Liver (tissue), 8 donors: ENCODE measurements at regions not wholly inside any gene's neighbourhood (a gene's known extent, or its start where the extent isn't known, plus 50 kb on each side); places are given as distances from the start of the nearest gene placed in this dataset.
A peak's percentile ranks its signal among the peaks of the same experiment; 100 is the strongest.

Source experiments
- DNase-seq: peaks from one replicate; pipeline ENCODE4 v3.0.0-alpha.2; 2017; ENCODE audit warnings: low spot score
- H3K27ac ChIP-seq, 2 donors: one replicate each; pipeline ENCODE4 v1.7.0; 2013; ENCODE audit warnings: inconsistent platforms in 2 of 2, low read length in 2 of 2, control low read depth in 1 of 2, low read depth in 1 of 2, mild to moderate bottlenecking in 1 of 2
- H3K27me3 ChIP-seq, 4 donors: one replicate each; pipeline versions ENCODE4 v1.6.1 to v1.7.0; 2013; ENCODE audit warnings: low read length in 3 of 4, inconsistent platforms in 1 of 4, mild to moderate bottlenecking in 1 of 4, moderate library complexity in 1 of 4; ENCODE audit not compliant: control insufficient read depth in 4 of 4, insufficient read depth in 4 of 4
- H3K36me3 ChIP-seq, 4 donors: one replicate each; pipeline versions ENCODE4 v1.6.1 to v1.7.0; 2013; ENCODE audit warnings: low read length in 3 of 4, mild to moderate bottlenecking in 3 of 4, low read depth in 1 of 4, moderate library complexity in 1 of 4; ENCODE audit not compliant: control insufficient read depth in 4 of 4, insufficient read depth in 3 of 4
- H3K4me1 ChIP-seq, 4 donors: one replicate each; pipeline versions ENCODE4 v1.6.1 to v1.7.0; 2013; ENCODE audit warnings: low read length in 3 of 4, mild to moderate bottlenecking in 3 of 4, moderate library complexity in 1 of 4; ENCODE audit not compliant: control insufficient read depth in 4 of 4, insufficient read depth in 4 of 4
- H3K4me3 ChIP-seq, 3 donors: one replicate each; pipeline versions ENCODE4 v1.6.1 to v1.7.0; 2013; ENCODE audit warnings: low read length in 3 of 3, control low read depth in 1 of 3, low read depth in 1 of 3, mild to moderate bottlenecking in 1 of 3
- H3K9ac ChIP-seq, 2 donors: one replicate each; pipeline ENCODE4 v1.7.0; 2013; ENCODE audit warnings: low read length in 2 of 2, mild to moderate bottlenecking in 2 of 2, moderate library complexity in 2 of 2, control low read depth in 1 of 2, low read depth in 1 of 2
- H3K9me3 ChIP-seq, 4 donors: one replicate each; pipeline versions ENCODE4 v1.6.1 to v1.7.0; 2013; ENCODE audit warnings: low read length in 3 of 4; ENCODE audit not compliant: control insufficient read depth in 4 of 4
- ATF3 ChIP-seq: IDR thresholded peaks from 2 replicates; pipeline ENCODE4 v1.6.1; 2016; ENCODE audit warnings: antibody characterized with exemption
- CTCF ChIP-seq: fragments of 150-350 bp; IDR thresholded peaks from 2 replicates; pipeline ENCODE4 v1.5.1; 2017; ENCODE audit warnings: improper control_type of control experiment, low read depth, low read length; ENCODE audit not compliant: missing input control
- EGR1 ChIP-seq, 2 donors: IDR thresholded peaks; 2 replicates each; pipeline ENCODE4 v1.6.1; 2016 to 2018; ENCODE audit warnings: antibody characterized with exemption in 2 of 2, low read depth in 2 of 2
- FOXA1 ChIP-seq: IDR thresholded peaks from 2 replicates; pipeline ENCODE4 v1.6.1; 2016; ENCODE audit warnings: antibody characterized with exemption
- FOXA2 ChIP-seq: IDR thresholded peaks from 2 replicates; pipeline ENCODE4 v1.6.1; 2016; ENCODE audit warnings: antibody characterized with exemption
- GABPA ChIP-seq, 2 donors: IDR thresholded peaks in 1 of 2; conservative IDR thresholded peaks in 1 of 2; 2 replicates each; pipeline ENCODE4 v1.6.1; 2016; ENCODE audit warnings: antibody characterized with exemption in 2 of 2, mild to moderate bottlenecking in 1 of 2, moderate library complexity in 1 of 2
- HNF4A ChIP-seq, 2 donors: conservative IDR thresholded peaks; 2 replicates each; pipeline ENCODE4 v1.6.1; 2016; ENCODE audit warnings: antibody characterized with exemption in 2 of 2, mild to moderate bottlenecking in 2 of 2
- HNF4G ChIP-seq: IDR thresholded peaks from 2 replicates; pipeline ENCODE4 v1.6.1; 2016; ENCODE audit warnings: antibody characterized with exemption
- JUND ChIP-seq, 2 donors: IDR thresholded peaks; 2 replicates each; pipeline ENCODE4 v1.6.1; 2016; ENCODE audit warnings: antibody characterized with exemption in 2 of 2
- NR2F2 ChIP-seq: IDR thresholded peaks from 2 replicates; pipeline ENCODE4 v1.6.1; 2016; ENCODE audit warnings: antibody characterized with exemption
- RAD21 ChIP-seq, 2 donors: IDR thresholded peaks; 2 replicates each; pipeline ENCODE4 v1.6.1; 2016; ENCODE audit warnings: antibody characterized with exemption in 2 of 2, mild to moderate bottlenecking in 2 of 2
- RXRA ChIP-seq, 2 donors: IDR thresholded peaks; 2 replicates each; pipeline ENCODE4 v1.6.1; 2017 to 2018; ENCODE audit warnings: antibody characterized with exemption in 2 of 2, mild to moderate bottlenecking in 1 of 2
- SP1 ChIP-seq: IDR thresholded peaks from 2 replicates; pipeline ENCODE4 v1.6.1; 2018; ENCODE audit warnings: antibody characterized with exemption, mild to moderate bottlenecking
- TAF1 ChIP-seq: conservative IDR thresholded peaks from 2 replicates; pipeline ENCODE4 v1.6.1; 2016; ENCODE audit warnings: antibody characterized with exemption, mild to moderate bottlenecking
- YY1 ChIP-seq: IDR thresholded peaks from 2 replicates; pipeline ENCODE4 v1.6.1; 2016; ENCODE audit warnings: antibody characterized with exemption, mild to moderate bottlenecking
- ZBTB33 ChIP-seq: IDR thresholded peaks from 2 replicates; pipeline ENCODE4 v1.6.1; 2016; ENCODE audit warnings: antibody characterized with exemption
- WGBS: extraction: QIAGEN DNeasy Blood & Tissue Kit; methylation state at CpG from one replicate; pipeline ENCODE4 v1.1.7; 2013; 5-methylcytosine and 5-hydroxymethylcytosine counted together
- TF ChIP-seq, protein P1 (sequence below): IDR thresholded peaks from 2 replicates; pipeline ENCODE4 v1.6.1; 2016; ENCODE audit warnings: antibody characterized with exemption
- TF ChIP-seq, protein P2 (sequence below): IDR thresholded peaks from 2 replicates; pipeline ENCODE4 v1.6.1; 2016; ENCODE audit warnings: antibody characterized with exemption, mild to moderate bottlenecking
- donor health status: healthy.
- donor health status: healthy.
- donor health status: healthy.
- donor health status: healthy.
- donor health status: healthy.

DNA sequence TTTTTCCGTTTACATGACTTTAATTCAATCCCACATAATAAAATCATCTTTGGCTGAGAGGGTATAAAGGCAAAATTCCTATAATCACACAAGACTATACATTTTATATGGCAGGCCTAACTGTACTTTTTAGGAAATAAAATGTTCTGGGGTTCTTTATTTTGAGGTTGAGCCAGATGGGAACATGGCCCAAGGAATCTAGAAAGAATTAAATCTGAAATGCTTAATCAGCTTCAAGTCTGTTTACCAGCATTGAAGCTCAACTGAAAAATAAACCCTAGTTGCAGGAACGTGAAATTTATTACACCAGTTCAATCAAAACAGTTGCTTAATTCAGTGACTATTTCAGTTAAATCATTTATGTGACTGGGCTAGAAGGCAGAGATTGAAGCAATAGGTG, 191.0 kb upstream of the BTG1 start:
- Histone ChIP-seq H3K4me3 (no peak overlapping the region), H3K36me3 (no peaks in the 10 kb centered on the region), H3K9ac (no peak overlapping the region), H3K4me1 (no peaks in the 10 kb centered on the region), H3K27ac (no peak overlapping the region), H3K9me3 (no peaks in the 10 kb centered on the region), H3K27me3 (no peaks in the 10 kb centered on the region)
- TF ChIP-seq GABPA (IDR thresholded peaks at IDR 0.05 in 1 of 2, conservative IDR thresholded peaks at IDR 0.05 in 1 of 2): no peak
- peak in 1 of 2 donors; percentile 17 for TF ChIP-seq HNF4A (conservative IDR thresholded peaks at IDR 0.05)
- TF ChIP-seq, protein P1, sequence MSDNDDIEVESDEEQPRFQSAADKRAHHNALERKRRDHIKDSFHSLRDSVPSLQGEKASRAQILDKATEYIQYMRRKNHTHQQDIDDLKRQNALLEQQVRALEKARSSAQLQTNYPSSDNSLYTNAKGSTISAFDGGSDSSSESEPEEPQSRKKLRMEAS: no peak
- no peak for TF ChIP-seq FOXA1
- peak in 1 of 2 donors; percentile 38 for TF ChIP-seq RXRA (IDR thresholded peaks at IDR 0.05)
- DNase-seq: no peak
- WGBS: 54% methylated on average over 2 of the region's 2 CpGs

DNA sequence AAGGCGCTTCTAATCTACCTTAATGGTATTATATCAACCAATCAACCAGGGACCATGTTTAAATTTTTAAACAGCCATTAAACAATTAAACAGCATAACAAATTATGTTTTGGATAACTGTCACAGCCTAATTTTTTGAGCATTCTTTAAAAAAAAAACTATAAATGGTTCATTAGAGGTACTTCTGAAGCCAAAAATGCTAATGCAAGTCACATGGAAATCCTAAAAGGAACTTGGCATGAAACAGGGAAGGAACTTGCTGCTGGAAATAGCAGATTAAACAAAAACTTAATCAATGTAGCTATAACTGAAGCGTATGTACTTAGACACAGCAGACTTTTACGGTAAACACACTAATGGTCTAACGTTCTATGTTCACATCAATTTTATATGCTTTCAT, 190.2 kb upstream of the BTG1 start:
- H3K9me3 ChIP-seq: no peaks in the 10 kb centered on the region
- no peak for DNase-seq
- no peaks in the 10 kb centered on the region for H3K27me3 ChIP-seq
- no peak overlapping the region for H3K27ac ChIP-seq
- H3K4me1 ChIP-seq: no peaks in the 10 kb centered on the region
- H3K36me3 ChIP-seq: no peaks in the 10 kb centered on the region
- WGBS: 69% methylated on average over 4 of the region's 4 CpGs
- TF ChIP-seq RXRA (IDR thresholded peaks at IDR 0.05): no peak
- no peak for TF ChIP-seq CTCF
- TF ChIP-seq HNF4A (conservative IDR thresholded peaks at IDR 0.05): no peak
- TF ChIP-seq YY1: no peak
- TF ChIP-seq ATF3: no peak
- TF ChIP-seq RAD21 (IDR thresholded peaks at IDR 0.05): no peak
- no peak for TF ChIP-seq FOXA2
- TF ChIP-seq TAF1: no peak
- no peak for TF ChIP-seq JUND (IDR thresholded peaks at IDR 0.05)
- TF ChIP-seq ZBTB33: no peak
- TF ChIP-seq EGR1 (IDR thresholded peaks at IDR 0.05; ENCODE audit: low read depth in 2 of 2): no peak
- no peak for TF ChIP-seq GABPA (IDR thresholded peaks at IDR 0.05 in 1 of 2, conservative IDR thresholded peaks at IDR 0.05 in 1 of 2)
- TF ChIP-seq SP1: no peak
- no peak for TF ChIP-seq NR2F2
- TF ChIP-seq HNF4G: no peak
- TF ChIP-seq, protein P1: no peak
- no peak for TF ChIP-seq FOXA1
- TF ChIP-seq, protein P2, sequence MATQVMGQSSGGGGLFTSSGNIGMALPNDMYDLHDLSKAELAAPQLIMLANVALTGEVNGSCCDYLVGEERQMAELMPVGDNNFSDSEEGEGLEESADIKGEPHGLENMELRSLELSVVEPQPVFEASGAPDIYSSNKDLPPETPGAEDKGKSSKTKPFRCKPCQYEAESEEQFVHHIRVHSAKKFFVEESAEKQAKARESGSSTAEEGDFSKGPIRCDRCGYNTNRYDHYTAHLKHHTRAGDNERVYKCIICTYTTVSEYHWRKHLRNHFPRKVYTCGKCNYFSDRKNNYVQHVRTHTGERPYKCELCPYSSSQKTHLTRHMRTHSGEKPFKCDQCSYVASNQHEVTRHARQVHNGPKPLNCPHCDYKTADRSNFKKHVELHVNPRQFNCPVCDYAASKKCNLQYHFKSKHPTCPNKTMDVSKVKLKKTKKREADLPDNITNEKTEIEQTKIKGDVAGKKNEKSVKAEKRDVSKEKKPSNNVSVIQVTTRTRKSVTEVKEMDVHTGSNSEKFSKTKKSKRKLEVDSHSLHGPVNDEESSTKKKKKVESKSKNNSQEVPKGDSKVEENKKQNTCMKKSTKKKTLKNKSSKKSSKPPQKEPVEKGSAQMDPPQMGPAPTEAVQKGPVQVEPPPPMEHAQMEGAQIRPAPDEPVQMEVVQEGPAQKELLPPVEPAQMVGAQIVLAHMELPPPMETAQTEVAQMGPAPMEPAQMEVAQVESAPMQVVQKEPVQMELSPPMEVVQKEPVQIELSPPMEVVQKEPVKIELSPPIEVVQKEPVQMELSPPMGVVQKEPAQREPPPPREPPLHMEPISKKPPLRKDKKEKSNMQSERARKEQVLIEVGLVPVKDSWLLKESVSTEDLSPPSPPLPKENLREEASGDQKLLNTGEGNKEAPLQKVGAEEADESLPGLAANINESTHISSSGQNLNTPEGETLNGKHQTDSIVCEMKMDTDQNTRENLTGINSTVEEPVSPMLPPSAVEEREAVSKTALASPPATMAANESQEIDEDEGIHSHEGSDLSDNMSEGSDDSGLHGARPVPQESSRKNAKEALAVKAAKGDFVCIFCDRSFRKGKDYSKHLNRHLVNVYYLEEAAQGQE: no peak
- H3K4me3 ChIP-seq: no peak overlapping the region
- no peak overlapping the region for H3K9ac ChIP-seq
